Fibroblast of peridontal ligament (primary cell): ENCODE measurements at regions not wholly inside any gene's neighbourhood (a gene's known extent, or its start where the extent isn't known, plus 50 kb on each side); places are given as distances from the start of the nearest gene placed in this dataset.
"Not testable (repeated sequence)": the region's sequence is repeated elsewhere in the genome, so short reads cannot be mapped to it uniquely, and the experiment has no call there.

Experiments
- DNase-seq: peaks from one replicate; pipeline ENCODE4 v3.0.0-alpha.2; 2010; ENCODE audit errors: extremely low read depth

DNA sequence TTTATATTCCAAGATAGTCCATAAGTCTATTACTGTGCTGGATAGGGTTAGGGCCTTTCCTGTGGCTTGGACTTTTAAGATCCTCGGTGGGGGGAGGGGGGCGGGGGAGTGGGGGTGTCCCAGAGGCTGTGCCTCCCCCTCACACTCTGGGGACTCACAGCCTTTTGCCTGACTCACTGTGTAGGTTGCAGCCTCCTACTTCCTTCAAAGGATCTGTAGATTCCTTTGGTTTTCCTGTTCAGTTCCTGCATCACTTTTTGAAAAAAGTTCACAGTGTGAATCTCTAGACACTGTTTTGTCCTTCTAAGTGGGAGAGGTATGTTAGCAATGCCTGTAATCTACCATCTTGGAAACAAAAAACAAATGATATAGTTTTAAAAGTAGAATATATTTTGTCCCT, 999.9 kb downstream of the GLUD2 start:
- no peak for DNase-seq

DNA sequence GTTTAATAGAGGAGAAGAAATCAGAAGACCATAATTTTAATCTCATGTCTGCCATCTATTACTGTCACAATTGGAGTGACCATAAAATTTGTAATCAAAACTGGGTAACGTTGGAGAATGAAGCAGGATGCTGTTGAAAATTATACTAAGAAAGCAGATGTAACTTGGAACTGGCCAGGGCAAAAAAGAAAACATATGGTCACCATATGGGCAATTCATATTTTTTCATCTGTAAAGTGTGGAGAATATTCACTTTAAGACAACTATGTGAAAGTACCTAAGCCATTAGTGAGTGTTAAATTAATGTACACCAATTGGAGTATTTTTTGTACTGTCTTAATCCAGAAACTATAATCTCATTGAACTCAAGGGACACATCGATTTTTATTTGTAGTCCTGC, 1008.0 kb downstream of the GLUD2 start:
- no peak for DNase-seq

DNA sequence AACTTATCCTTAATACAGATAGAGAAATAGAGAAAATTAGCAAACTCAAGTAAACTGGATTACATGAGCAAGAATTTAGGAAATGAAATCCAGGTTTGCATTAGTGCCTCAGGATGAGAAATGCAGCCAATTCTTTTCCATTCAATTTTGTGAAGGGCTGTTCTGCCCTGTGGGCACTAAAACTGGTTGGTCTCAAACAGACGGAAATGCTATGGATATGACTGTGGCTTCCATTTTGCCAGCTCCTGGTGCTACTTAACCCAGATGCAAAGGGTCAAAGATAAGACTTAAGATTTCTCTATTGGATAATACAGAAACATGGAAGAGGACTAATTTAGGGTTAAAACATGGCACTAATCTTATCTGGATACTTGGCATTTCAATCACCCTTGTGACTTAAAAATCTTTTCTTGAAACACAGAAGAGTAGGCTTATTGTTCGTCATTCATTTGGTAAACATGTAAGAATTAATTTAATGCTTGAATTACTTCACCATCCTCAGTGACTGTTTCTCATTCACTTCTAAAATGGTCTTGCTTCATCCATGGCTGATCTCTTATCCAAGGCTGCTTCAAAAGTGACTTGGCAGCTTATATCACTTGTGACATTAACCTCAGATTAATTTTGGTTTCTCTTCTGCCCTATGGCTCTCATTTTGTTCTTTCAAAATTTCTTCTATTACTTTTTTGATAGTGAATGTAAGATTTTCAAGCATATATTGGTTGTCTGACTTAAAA, 1008.7 kb downstream of the GLUD2 start:
- DNase-seq: no peak

DNA sequence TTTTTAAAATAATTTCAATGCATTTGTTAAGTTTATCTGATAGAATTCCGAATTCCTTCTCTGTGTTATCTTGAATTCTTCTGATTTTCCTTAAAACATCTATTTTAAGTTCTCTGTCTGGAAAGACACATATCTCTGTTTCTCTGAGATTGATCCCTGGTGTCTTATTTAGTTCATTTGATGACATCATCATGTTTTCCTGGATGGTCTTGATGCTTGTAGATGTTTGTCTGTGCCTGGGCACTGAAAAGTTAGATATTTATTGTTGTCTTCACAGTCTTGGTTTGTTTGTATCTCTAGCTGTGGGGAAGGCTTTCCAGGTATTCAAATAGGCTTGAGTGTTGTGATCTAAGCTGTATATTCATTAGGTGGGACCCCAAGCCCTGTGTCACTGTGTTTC, 1028.8 kb downstream of the GLUD2 start:
- no peak for DNase-seq

DNA sequence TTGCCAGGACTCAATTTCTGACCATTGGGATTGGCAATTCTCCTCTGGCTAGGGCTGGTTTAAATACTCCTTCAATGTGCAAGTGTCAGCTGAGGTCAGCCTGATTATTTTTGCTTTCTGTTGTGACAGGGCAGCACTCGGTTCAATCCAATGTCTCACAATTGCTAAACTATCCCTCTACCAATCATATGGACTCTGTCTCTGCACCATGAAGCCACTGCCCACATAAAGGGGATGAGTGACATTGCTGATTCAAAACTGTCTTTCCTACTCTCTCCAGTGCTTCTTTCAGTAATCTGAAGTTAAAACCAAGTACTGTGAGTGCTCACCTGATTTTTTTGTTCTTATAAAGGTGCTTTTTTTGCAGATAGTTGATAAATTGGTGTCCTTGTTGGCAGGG, 1030.7 kb downstream of the GLUD2 start:
- no peak for DNase-seq

DNA sequence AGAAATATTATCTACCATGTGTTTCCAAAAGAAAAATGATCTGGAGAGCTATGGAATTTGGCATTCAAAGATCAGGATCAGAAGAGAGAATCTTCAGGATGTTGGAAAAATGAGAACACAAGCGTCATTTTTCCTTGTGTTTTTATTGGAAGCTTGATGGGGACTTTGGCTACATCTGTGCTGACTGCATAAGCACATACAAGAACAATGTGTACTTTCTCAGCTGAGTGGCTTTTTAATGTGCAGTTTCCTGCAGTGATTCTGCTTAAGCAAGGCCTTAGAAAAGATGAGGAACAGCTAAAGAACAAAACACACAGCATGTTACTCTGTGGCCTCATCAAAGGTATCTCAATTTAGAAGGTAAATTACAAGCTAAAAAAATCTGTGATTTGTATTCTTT, 1039.9 kb downstream of the GLUD2 start:
- DNase-seq: no peak

DNA sequence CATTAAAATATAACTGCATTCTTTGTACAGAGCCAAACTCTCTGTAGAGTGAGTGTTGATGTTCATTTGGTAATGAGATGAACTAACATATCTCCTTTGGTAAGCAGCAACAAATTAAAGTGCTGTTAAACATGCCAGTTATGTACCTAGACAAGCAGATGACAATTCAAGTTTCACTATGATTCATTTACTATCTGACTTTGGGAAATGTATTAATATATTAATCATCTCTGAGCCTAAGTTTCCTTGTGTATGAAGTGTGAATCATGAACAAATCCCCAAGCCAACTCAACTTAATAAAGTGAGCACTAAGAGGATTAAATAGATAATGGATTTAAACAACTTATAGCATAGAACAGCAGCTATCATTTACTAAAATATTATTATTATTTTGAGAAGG, 1044.2 kb downstream of the GLUD2 start:
- DNase-seq: no peak

DNA sequence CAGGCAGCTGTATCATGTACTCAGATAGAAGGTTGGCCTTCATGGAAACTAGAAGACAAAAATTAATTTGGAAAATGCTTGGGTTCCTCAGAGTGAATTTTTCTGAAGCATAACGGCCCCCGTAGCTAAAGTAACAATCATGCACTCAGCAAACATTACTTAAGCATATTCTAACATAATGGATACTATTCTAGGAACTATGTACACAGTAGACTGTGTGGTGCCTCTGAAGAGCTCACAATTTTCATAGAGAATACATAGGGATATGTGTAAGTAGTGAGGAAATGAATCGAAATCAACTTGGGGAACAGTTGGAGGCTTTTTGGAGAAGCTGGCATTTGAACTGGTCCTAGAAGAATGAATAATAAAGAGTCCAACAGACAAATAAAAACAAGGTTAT, 1045.0 kb downstream of the GLUD2 start:
- DNase-seq: no peak

DNA sequence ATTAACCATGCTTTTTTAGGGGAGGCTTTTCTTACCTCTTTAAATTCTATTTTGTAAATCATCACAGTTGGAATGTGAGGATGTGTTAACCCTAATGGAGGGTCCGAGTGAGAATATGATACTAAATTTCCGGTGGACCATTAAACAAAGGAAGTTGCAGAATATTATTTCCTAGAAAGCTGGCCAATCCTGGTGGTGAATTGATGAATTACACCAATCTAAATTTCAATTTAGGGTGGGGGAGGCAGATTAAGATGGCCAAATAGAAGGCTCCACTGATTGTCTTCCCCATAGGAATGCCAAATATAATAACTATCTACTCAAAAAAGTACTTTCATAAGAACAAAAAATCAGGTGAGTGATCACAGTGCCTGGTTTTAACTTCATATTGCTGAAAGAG, 1045.6 kb downstream of the GLUD2 start:
- no peak for DNase-seq

DNA sequence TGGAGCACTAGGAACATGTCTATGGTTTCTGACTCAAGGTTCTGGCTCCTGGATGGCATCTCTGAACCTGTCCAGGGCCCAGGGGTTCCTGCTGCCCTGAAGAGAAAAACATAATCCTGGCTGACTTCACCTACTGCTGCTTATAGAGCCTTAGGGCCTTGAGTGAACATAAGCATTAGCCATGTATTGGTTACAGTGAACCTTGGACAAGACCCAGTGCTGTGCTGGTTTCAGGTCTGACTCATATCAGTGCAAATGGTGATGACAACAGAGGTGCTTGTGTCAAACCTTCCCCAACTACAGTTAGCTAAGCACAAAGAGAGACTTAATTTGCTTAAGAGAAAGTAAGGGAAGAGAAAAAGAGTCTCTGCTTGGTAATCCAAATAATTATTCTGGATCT, 1047.2 kb downstream of the GLUD2 start:
- no peak for DNase-seq

DNA sequence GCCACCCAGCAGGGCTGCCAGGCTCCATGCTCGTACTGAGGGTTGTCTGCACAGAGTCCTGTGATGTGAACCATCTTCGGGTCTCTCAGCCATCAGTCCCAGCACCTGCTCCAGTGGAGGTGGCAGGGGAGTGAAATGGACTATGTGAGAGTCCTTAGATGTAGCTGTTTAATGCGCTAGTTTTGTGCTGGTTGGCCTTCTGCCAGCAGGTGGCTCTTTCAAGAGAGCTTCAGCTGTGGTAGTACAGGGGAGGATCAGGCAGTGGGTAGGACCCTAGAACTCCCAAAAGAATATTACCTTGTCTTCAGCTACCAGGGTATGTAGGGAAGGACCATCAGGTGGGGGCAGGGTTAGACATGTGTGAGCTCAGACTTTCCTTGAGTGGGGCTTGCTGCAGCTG, 1066.0 kb downstream of the GLUD2 start:
- DNase-seq: no peak

DNA sequence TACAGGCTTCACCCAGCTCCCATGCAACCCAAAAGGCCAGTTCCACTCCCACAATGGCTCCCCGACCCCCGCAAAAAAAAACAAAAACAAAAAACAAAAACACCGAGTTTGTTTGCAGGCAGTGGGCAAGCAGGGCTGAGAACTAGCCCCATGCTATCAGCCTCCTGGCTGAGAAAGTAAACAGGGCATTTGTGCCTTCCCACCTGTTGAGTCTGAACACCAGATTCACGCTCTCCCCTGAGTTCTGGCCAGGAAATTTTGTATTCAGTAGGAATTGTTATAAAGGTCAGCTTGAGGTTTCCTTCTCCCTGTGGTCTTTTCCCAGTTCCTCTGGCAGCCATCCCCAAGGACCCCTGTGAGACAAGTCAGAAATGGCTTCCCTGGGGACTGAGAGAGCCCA, 1066.5 kb downstream of the GLUD2 start:
- DNase-seq: no peak

DNA sequence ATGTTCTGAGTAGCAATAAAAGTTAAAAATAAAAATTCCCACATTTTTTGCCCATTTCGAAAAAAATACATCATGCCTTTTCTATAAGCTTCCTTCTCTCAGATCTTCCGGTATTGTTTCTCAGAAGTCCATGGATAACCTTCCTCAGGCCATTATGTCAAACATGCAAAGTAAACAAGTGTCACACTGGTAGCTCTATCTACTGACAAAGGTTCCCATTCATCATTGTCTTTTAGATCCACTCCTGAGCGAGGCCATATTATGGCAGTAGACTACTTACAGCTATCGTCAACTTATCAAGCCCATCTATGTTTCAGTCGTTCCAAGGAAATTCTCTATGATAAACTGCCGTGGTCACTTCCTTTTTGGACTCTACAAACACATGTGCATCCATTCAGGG, 1068.2 kb downstream of the GLUD2 start:
- DNase-seq: no peak

DNA sequence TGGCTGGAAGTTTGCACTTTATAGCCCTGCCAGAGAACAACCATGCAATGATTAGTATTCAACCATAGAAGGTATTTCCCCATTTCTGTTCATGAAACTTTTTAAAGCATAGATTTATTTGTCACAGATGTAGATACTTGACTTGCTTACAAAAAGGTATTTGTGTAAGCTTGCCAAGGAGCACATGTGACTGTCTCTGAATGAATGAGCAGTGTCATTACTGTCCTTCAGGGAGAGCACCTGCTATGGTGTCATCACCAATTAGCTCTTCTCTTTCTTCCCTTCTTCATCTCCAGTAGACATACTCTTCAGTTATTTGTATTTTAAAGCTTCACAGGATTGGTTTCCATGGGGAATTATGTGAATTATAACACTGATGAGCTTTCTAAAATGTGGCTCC, 1064.7 kb upstream of the GRIA3 start:
- no peak for DNase-seq

DNA sequence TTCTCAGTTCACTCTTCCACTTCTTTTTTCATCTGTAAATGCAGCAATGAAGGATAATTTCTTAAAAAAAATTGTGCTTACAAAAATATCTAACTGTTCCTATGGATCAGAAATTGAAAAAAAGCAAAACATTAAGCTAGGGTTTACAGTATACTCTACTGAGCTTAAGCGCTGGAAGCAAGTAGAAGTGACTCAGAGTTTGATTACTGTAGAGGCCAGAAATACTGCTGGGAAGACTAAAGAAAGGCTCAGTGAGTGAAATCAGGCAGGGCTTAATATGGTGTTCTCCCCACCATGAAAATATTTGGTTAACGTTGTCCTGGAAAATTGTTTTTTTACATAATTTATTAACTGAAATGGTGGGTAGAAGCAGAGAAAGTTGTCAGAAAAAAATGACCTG, 1061.8 kb upstream of the GRIA3 start:
- DNase-seq: no peak

DNA sequence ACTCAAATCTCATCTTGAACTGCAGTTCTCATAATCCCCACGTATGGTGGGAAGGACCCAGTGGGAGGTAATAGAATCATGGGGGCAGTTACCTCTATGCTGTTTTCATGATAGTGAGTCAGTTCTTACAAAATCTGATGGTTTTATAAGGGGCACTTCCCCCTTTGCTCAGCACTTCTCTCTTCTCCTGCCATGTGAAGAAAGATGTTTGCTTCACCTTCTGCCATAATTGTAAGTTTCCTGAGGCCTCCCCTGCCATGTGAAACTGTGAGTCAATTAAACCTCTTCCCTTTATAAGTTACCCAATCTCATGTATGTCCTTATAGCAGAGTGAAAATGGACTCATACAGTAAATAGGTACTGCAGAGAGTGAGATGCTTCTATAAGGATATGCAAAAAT, 1050.6 kb upstream of the GRIA3 start:
- DNase-seq: no peak

DNA sequence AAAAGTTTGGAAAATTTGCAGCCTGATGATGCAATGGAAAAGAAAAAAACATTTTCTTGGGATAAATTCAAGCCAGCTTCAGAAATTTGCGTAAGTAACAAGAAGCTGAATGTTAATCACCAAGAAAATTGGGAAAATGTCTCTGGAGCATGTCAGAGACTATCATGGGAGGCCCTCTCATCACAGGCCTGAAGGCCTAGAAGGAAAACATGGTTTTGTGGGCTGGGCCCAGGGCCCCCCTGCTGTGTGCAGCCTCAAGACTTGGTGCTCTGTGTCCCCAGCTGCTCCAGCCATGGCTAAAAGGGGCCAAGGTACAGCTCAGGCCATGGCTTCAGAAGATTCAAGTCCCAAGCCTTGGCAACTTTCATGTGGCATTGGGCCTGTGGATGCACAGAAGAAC, 1049.8 kb upstream of the GRIA3 start:
- no peak for DNase-seq

DNA sequence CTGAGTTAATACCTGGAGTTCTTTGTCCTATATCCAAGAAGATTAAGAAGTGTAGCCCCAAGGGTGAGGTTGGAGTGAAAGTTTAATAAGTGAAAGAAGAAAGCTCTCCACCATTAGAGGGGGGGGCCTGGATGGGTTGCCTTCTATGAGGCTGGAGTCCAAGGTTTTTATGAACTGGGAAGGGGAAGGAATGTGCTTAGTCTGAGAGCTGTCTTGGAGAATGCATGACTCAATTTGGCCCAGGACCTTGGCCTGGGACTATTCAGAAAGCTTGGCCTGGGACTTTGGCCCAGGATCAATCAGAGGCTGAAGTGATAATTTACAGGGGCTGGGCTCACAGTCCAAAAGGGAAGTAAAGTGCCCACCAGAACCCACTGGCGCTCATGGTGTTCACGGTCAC, 1049.0 kb upstream of the GRIA3 start:
- no peak for DNase-seq

DNA sequence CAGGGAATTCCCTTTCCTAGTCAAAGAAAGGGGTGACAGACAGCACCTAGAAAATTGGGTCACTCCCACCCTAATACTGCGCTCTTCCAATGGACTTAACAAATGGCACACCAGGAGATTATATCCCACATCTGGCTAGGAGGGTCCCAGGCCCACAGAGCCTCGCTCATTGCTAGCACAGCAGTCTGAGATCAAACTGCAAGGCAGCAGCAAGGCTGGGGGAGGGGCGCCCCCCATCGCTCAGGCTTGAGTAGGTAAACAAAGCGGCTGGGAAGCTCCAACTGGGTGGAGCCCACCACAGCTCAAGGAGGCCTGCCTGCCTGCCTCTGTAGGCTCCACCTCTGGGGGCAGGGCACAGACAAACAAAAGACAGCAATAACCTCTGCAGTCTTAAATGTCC, 1043.9 kb upstream of the GRIA3 start:
- not testable (repeated sequence) for DNase-seq

DNA sequence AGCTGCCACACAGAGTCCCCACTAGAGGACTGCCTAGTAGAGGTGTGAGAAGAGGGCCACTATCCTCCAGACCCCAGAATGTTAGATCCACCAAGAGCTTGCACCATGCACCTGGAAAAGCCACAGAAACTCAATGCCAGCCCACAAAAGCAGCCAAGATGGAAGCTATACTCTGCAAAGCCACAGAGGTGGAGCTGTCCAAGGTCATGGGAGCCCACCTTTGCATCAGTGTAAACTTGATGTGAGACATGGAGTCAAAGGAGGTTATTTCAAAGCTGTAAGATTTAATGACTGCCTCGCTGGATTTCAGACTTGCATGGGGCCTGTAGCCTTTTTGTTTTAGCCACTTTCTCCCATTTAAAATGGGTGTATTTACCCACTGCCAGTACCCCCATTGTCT, 1030.1 kb upstream of the GRIA3 start:
- DNase-seq: no peak

DNA sequence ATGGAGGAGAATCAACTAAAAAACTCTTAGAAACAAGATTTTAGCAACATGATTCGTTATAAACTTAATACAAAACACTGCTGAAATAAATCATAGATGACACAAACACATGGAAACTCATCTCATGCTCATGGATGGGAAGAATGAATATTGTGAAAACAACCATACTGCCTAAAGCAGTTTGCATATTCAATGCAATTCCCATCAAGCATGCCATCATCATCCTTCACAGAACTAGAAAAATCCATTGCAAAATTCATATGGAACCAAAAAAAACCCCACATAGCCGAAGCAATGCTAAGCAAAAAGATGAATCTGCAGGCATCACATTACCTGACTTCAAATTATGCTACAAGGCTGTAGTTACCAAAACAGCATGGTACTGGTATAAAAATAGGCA, 1015.8 kb upstream of the GRIA3 start:
- DNase-seq: no peak

DNA sequence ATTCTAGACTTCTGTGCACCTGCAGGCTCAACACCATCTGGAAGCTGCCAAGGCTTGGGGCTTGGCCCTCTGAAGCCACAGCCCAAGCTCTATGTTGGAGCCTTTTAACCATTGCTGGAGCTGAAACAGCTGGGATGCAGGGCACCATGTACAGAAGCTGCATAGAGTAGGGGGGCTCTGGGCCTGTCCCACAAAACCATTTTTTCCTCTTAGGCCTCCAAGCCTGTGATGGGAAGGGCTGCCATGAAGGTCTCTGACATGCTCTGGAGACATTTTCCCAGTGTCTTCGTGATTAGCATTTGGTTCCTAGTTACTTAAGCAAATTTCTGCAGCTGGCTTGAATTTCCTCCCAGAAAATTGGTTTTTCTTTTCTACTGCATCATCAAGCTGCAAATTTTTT, 999.3 kb upstream of the GRIA3 start:
- no peak for DNase-seq

DNA sequence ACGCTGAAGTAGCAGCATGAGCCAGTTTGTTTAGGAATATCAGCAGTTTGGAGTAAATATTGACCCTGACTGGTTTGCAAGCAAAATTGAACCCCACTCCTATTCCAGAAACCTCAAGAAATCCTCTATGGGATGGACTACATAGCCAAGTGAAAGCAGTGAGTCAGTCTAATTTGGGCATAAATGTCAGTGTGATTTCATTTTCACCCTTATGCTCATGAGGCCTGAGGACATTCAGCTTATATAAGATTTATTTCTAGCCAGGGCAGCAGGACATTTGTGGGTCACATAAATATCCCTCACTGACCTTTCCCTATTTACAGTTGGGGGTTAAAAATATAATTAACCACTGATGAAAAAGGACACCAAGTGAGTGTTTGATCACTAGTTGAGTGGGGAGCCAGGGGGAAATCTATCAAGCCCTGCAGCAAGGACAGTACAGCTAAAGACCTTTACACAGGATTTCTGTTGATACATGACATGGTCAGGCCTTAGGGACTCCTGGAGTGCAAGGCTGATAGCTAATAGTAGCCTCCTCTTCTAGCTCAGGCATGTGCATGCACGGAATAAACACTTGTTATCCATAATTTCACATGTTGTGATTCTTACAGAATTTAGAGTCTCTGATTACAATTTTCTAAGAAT, 996.9 kb upstream of the GRIA3 start:
- DNase-seq: peak; percentile 0

DNA sequence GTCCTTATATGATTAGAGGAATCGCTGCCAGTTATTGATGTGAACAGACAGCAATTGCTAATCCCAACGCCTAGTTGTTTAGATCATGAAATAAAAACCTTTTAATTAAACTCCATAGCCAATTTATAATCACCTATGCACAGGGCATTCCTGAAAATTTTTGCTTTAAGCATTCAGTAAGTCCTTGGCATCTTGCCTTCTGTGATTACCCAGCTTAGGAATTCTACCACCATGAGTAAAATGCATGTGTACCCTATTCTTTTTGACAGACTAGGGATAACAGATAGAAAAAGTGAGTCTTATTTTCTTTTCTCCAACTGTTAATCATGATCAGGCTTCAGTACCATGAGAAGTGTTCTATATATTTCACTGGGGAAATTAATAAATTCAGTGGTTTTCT, 995.3 kb upstream of the GRIA3 start:
- no peak for DNase-seq
